HL-60 (cell line): ENCODE measurements at regions not wholly inside any gene's neighbourhood (a gene's known extent, or its start where the extent isn't known, plus 50 kb on each side); places are given as distances from the start of the nearest gene placed in this dataset.

ENCODE experiments used
- CTCF ChIP-seq: IDR thresholded peaks from one replicate; pipeline ENCODE4 v1.5.1; 2011; ENCODE audit warnings: low read length, control low read depth, inconsistent platforms; ENCODE audit not compliant: insufficient read depth
- GABPA ChIP-seq: IDR thresholded peaks from 2 replicates; pipeline ENCODE4 v1.6.1; 2012; ENCODE audit warnings: low read depth
- POLR2AphosphoS5 ChIP-seq: IDR thresholded peaks from 2 replicates; pipeline ENCODE4 v1.6.1; 2012; ENCODE audit warnings: low read depth
- REST ChIP-seq: IDR thresholded peaks from 2 replicates; pipeline ENCODE4 v1.6.1; 2012; ENCODE audit warnings: low read depth; ENCODE audit not compliant: insufficient replicate concordance
- SPI1 ChIP-seq: IDR thresholded peaks from 2 replicates; pipeline ENCODE4 v1.6.1; 2012; ENCODE audit warnings: low read depth, mild to moderate bottlenecking, borderline replicate concordance

- no peak for TF ChIP-seq CTCF
- no peak for TF ChIP-seq POLR2AphosphoS5
- TF ChIP-seq SPI1, result no peak
- no peak for TF ChIP-seq GABPA
- no peak for TF ChIP-seq REST
Measured at GRCh38 chr11:70867281-70868047, 384.9 kb downstream of the SHANK2 start.
